ENCODE measurements at regions not wholly inside any gene's neighbourhood (a gene's known extent, or its start where the extent isn't known, plus 50 kb on each side); places are given as distances from the start of the nearest gene placed in this dataset.

GRCh38 chr11:109519253-109519652, 97.3 kb downstream of the C11orf87 start:
- no peak for TF ChIP-seq CTCF (IDR thresholded peaks at IDR 0.05)
- no peak for TF ChIP-seq EP300 (IDR thresholded peaks at IDR 0.05)
